Activated T-helper 2 cell treated with anti-CD3 and anti-CD28 coated beads, Interferon-gamma antibody, Interleukin-2, Interleukin-4, amounts not matched to agents 10 μg/mL and 5 μg/mL and 100 μg/mL, durations not matched to agents 14 hours and 24 hours and 36 hours (primary cell): ENCODE measurements at regions not wholly inside any gene's neighbourhood (a gene's known extent, or its start where the extent isn't known, plus 50 kb on each side); places are given as distances from the start of the nearest gene placed in this dataset.
"Not testable (repeated sequence)": the region's sequence is repeated elsewhere in the genome, so short reads cannot be mapped to it uniquely, and the experiment has no call there.

ENCODE experiments used
- DNase-seq: peaks from one replicate; pipeline ENCODE4 v3.0.0; 2021; ENCODE audit warnings: low spot score
- H3K27ac Mint-ChIP-seq: one replicate; pipeline ENCODE4 v1.8.0; 2021; ENCODE audit warnings: mixed read lengths
- H3K27me3 Mint-ChIP-seq: one replicate; pipeline ENCODE4 v1.8.0; 2021; ENCODE audit warnings: low read depth, mixed read lengths
- H3K36me3 Mint-ChIP-seq: one replicate; pipeline ENCODE4 v1.8.0; 2021; ENCODE audit warnings: low read depth, mixed read lengths
- H3K4me1 Mint-ChIP-seq: one replicate; pipeline ENCODE4 v1.8.0; 2021; ENCODE audit warnings: low read depth, mixed read lengths
- H3K4me3 Mint-ChIP-seq: one replicate; pipeline ENCODE4 v1.8.0; 2021; ENCODE audit warnings: low read depth, mild to moderate bottlenecking, moderate library complexity, mixed read lengths
- H3K9me3 Mint-ChIP-seq: one replicate; pipeline ENCODE4 v1.8.0; 2021; ENCODE audit warnings: mixed read lengths
- intact Hi-C: fragments of 100-400 bp; cut with micrococcal nuclease; formaldehyde crosslinking; loops from one replicate; pipeline ENCODE4 v1.15.1; 2023

DNA sequence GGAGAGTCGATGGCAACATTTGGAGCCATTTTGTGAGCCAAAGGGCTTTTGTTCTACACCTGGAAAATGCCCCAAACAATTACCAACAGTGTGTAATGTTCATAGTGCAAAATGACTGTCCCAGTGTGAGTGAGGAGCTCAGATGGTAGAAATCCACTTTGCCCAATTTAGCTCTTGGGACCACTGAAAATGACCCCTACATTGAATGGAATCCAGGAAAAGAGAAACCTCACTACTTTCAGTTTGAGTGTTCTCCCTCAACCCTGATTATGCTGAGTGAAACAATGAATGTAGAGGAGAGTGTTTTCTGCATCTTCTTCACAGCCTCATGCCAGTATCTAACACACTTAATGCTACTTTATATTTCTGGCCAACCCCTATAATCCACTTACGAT is 84.9 kb upstream of the NRN1 start:
- peaks cover 4% of the 10 kb centered on the region for H3K4me1 Mint-ChIP-seq
- H3K4me3 Mint-ChIP-seq = no peak overlapping the region
- H3K27ac Mint-ChIP-seq = no peak overlapping the region
- H3K9me3 Mint-ChIP-seq = no peaks in the 10 kb centered on the region
- intact Hi-C loops = no loop called here
- no peaks in the 10 kb centered on the region for H3K36me3 Mint-ChIP-seq
- no peak for DNase-seq
- peaks cover 9% of the 10 kb centered on the region for H3K27me3 Mint-ChIP-seq

DNA sequence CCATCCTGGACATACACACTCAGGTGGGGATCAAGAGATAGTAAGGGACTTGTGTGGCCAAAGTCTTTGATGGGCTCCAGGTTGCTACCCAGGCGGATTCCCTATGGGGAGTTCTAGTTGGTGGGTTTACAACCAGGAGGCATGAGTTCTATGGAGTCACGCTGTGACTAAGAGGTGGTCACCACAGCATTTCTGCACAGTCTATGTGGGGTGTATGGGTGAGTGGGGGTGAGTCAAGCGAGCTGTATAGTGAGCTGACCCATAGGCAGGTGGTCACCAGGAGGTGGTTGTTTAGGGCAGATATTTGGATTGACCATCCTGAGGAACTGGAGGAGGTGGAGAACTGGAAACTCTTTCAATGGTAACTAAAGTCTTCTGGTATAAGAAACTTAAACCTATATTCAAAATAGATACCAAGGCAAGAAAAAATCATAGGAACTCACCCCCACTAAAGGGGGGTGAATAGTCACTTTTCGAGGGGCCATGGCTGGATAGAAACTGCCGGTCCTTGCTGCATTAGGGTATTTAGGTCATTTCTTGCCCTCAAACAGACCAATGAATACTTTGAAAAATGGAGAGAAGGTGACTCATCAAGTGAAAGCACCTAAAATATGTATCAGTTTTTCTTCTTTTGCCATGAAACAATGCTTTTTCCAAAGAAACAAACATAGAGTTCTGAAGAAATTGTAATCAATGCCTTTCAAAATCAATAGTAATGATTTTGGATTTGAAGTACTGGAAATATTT is 84.3 kb upstream of the NRN1 start:
- Mint-ChIP-seq H3K4me1 (peaks cover 4% of the 10 kb centered on the region), H3K27me3 (peaks cover 9% of the 10 kb centered on the region), H3K9me3 (no peaks in the 10 kb centered on the region), H3K27ac (no peak overlapping the region), H3K4me3 (no peak overlapping the region), H3K36me3 (no peaks in the 10 kb centered on the region)
- intact Hi-C loops = no loop called here
- no peak for DNase-seq

DNA sequence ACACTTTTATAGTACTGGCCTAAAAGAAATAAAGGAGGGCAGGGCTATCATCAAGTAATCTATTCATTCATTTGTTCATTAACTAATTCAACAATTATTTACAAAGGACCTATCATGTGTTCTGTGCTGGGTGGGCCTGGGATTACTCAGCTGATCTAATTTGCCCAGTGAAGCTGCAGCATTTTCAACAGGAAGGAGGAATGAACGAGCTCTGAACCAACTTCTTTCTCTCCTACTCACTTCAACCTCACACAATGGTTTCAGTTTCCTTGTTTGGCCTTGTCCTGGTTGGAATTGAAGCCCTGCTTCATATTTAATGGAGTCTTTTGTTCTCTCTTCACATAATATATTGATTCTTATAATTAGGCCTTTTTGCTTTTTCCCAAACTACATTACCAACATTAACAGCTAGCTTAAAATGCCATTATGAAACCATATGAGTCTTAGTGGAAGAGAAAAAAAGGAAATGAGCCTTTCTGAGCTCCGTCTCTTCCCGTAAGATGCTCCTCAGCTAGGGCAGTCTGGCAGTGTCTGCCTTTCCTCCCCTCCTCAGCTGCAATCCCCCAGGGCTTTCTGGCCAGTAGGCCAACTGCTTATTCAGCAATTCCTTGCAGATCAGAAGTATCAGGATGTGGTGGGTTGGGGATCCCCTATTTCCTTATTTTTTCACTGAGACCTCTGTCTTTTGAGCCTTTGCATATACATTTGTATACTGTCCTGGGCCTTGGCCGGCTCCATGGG is 79.4 kb upstream of the NRN1 start:
- H3K27me3 Mint-ChIP-seq = peaks cover 9% of the 10 kb centered on the region
- H3K27ac Mint-ChIP-seq = no peak overlapping the region
- no peak for DNase-seq
- H3K9me3 Mint-ChIP-seq = no peaks in the 10 kb centered on the region
- intact Hi-C loops = no loop called here
- no peak overlapping the region for H3K4me3 Mint-ChIP-seq
- H3K4me1 Mint-ChIP-seq = no peaks in the 10 kb centered on the region
- H3K36me3 Mint-ChIP-seq = no peaks in the 10 kb centered on the region

DNA sequence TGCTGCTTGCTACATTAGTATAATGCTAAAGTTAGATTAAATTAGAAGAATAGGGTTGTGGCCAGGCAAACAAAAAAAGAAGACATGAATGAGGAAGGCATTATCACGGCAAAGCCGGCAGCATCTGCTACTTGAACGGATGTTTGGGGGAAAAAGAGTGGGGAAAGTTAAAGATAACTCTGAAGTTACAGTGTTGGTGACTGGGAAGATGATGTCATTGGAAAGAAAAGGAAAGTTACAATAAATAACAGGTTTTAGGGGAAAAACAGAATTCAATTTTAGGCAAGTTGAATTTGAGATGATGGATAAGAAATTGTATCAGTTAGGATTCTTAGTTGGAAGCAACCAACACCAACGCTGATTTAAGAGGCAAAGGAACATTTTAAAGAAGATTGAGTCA is 74.2 kb upstream of the NRN1 start:
- intact Hi-C loops = no loop called here
- H3K4me3 Mint-ChIP-seq = no peak overlapping the region
- no peaks in the 10 kb centered on the region for H3K9me3 Mint-ChIP-seq
- H3K4me1 Mint-ChIP-seq = no peaks in the 10 kb centered on the region
- peaks cover 8% of the 10 kb centered on the region for H3K27me3 Mint-ChIP-seq
- no peaks in the 10 kb centered on the region for H3K36me3 Mint-ChIP-seq
- no peak for DNase-seq
- no peak overlapping the region for H3K27ac Mint-ChIP-seq

DNA sequence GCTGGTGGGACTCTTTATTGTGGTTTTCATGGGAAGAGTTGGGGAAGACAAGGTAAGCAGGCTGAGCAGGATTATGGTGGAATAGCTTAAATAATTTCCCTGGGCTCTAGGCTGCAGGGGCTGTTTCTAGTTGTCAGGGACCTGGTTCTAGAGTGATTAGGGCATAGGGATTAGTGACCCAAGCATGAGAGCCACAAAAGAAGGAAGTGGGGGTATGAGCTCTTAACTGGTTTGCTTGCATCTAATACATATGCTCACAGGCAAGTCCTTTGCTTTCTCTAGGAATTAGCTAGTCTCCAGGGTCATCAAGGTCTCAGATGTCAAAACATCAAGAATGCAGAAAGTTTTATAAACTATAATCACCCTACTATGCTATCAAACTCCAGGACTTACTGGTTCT is 67.5 kb upstream of the NRN1 start:
- intact Hi-C loops = no loop called here
- H3K27ac Mint-ChIP-seq = no peak overlapping the region
- H3K9me3 Mint-ChIP-seq = no peaks in the 10 kb centered on the region
- H3K4me1 Mint-ChIP-seq = no peaks in the 10 kb centered on the region
- H3K4me3 Mint-ChIP-seq = no peak overlapping the region
- DNase-seq = no peak
- H3K27me3 Mint-ChIP-seq = peaks cover 18% of the 10 kb centered on the region
- H3K36me3 Mint-ChIP-seq = no peaks in the 10 kb centered on the region

DNA sequence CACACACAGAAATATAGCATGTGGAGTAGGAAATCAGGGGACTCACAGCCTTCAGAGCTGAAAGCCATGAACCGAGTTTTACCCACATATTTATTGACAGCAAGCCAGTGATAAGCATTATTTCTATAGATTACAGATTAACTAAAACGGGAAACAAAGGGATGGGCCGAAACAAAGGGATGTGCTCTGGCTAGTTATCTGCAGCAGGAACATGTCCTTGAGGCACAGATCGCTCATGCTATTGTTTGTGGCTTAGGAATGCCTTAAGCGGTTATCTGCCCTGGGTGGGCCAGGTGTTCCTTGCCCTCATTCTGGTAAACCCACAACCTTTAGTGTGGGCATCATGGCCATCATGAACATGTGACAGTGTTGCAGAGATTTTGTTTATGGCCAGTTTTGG is 61.4 kb upstream of the NRN1 start:
- H3K27me3 Mint-ChIP-seq = peaks cover 18% of the 10 kb centered on the region
- H3K9me3 Mint-ChIP-seq, intact Hi-C loops, DNase-seq, H3K36me3 Mint-ChIP-seq, H3K27ac Mint-ChIP-seq, H3K4me1 Mint-ChIP-seq, H3K4me3 Mint-ChIP-seq: not testable (repeated sequence)

DNA sequence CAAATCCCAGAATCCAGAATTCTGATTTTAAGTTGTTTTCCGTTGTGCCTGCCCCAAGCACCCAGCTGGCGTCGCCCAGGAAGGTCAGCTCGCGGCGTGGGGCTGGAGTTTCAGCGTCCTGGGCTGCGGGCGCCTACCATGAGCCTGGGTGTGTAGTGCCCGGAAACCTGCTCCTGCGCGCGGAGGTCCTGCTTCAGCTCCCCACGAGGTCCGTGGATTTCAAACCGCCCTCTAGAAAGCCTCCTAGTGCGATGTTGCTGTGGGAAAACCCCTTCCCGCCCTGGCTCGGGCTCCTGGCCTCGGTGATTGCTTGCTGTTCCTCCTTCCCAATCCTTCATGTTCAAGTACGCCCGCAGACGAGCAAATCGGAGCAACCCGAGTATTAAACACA is 51.3 kb upstream of the NRN1 start:
- Mint-ChIP-seq H3K36me3 (no peaks in the 10 kb centered on the region), H3K4me3 (no peak overlapping the region), H3K4me1 (no peaks in the 10 kb centered on the region), H3K27ac (no peak overlapping the region), H3K9me3 (no peaks in the 10 kb centered on the region), H3K27me3 (peaks cover 12% of the 10 kb centered on the region)
- intact Hi-C loops = no loop called here
- DNase-seq = no peak

DNA sequence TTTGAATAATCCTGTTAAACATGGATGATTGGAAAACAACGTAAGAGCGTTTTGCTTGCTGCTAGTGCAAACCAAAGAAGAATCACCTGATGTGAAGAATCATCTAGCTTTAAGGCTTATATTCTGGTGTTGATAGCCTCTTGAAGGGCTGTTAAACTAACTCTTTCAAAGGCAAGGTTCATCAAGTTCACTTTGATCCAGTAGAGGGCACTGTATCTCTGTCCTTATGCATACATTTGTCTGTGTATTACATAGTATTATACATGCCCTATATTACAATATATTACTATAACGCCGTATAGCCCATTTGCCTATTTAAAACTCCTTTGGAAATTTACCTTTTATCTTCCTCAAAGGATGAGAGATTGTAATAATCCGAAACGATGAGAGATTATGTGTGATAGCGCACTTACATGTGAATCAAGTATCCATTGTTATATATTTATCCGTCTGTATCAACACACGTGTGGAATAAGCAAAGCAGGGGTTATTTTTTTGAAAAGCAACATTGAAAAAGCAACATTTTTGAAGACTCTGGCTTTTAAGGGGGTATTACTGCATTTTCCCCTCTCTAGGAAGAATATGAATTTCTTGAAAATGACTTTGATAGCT is 50.8 kb upstream of the NRN1 start:
- H3K4me3 Mint-ChIP-seq = no peak overlapping the region
- H3K36me3 Mint-ChIP-seq = no peaks in the 10 kb centered on the region
- no peaks in the 10 kb centered on the region for H3K4me1 Mint-ChIP-seq
- peaks cover 12% of the 10 kb centered on the region for H3K27me3 Mint-ChIP-seq
- no peak for DNase-seq
- intact Hi-C loops = loop anchor here (1.0 kb wide), 1 partner anchor 490 kb away; no protein-coding TSS in a partner anchor
- H3K9me3 Mint-ChIP-seq = no peaks in the 10 kb centered on the region
- H3K27ac Mint-ChIP-seq = no peak overlapping the region
